Epithelial cell of esophagus (primary cell): ENCODE measurements at regions not wholly inside any gene's neighbourhood (a gene's known extent, or its start where the extent isn't known, plus 50 kb on each side); places are given as distances from the start of the nearest gene placed in this dataset.

Experiments
- DNase-seq: peaks from one replicate; pipeline ENCODE4 v3.0.0; 2010; ENCODE audit warnings: low read depth
- H3K4me3 ChIP-seq: 2 replicates; pipeline ENCODE4 v1.5.1; 2011; ENCODE audit warnings: mild to moderate bottlenecking, low read length, control low read depth
- CTCF ChIP-seq: IDR thresholded peaks from 2 replicates; pipeline ENCODE4 v1.5.1; 2011; ENCODE audit warnings: low read depth, mild to moderate bottlenecking, low read length, control low read depth, inconsistent platforms; ENCODE audit not compliant: insufficient read depth; ENCODE audit errors: missing control alignments

GRCh38 chr1:72885017-72885416, 602.7 kb upstream of the NEGR1 start:
- no peak for DNase-seq
- TF ChIP-seq CTCF: no peak
- H3K4me3 ChIP-seq: no peak overlapping the region

- DNase-seq: no peak
- no peak for TF ChIP-seq CTCF
- H3K4me3 ChIP-seq: no peak overlapping the region
These were observed 587.5 kb upstream of the NEGR1 start for GRCh38 chr1:72869873-72870272.

GRCh38 chr1:72869441-72869840, 587.1 kb upstream of the NEGR1 start:
- no peak for TF ChIP-seq CTCF
- H3K4me3 ChIP-seq: no peak overlapping the region
- DNase-seq: no peak

- H3K4me3 ChIP-seq: no peak overlapping the region
- no peak for TF ChIP-seq CTCF
These were observed 569.3 kb upstream of the NEGR1 start for GRCh38 chr1:72851597-72851996.

GRCh38 chr1:72848997-72849396, 566.7 kb upstream of the NEGR1 start:
- no peak overlapping the region for H3K4me3 ChIP-seq
- TF ChIP-seq CTCF: no peak

More at GRCh38 chr1:72851597-72851996, 569.3 kb upstream of the NEGR1 start:
- DNase-seq: no peak

GRCh38 chr1:72847651-72848050, 565.3 kb upstream of the NEGR1 start:
- TF ChIP-seq CTCF: no peak
- DNase-seq: no peak
- H3K4me3 ChIP-seq: no peak overlapping the region

More at GRCh38 chr1:72848997-72849396, 566.7 kb upstream of the NEGR1 start:
- DNase-seq: no peak

- H3K4me3 ChIP-seq: no peak overlapping the region
- no peak for DNase-seq
- no peak for TF ChIP-seq CTCF
These were observed 564.3 kb upstream of the NEGR1 start for GRCh38 chr1:72846476-72847278.
